ENCODE measurements at regions not wholly inside any gene's neighbourhood (a gene's known extent, or its start where the extent isn't known, plus 50 kb on each side); places are given as distances from the start of the nearest gene placed in this dataset.
A peak's percentile ranks its signal among the peaks of the same experiment; 100 is the strongest.
"Not testable (repeated sequence)": the region's sequence is repeated elsewhere in the genome, so short reads cannot be mapped to it uniquely, and the experiment has no call there.

GRCh38 chr4:151559595-151559994 lies 150.6 kb downstream of the FHIP1A start:
- DNase-seq (ENCODE audit: low read depth): no peak

GRCh38 chr4:151561551-151562256 lies 152.7 kb downstream of the FHIP1A start:
- peak; percentile 52 for DNase-seq (ENCODE audit: low read depth)

GRCh38 chr4:151563194-151563593 lies 154.2 kb downstream of the FHIP1A start:
- peak; percentile 72 for DNase-seq (ENCODE audit: low read depth)

GRCh38 chr4:151564321-151564720 lies 155.3 kb downstream of the FHIP1A start:
- DNase-seq (ENCODE audit: low read depth): no peak

- no peak for DNase-seq (ENCODE audit: low read depth)
These were observed 156.6 kb downstream of the FHIP1A start for GRCh38 chr4:151565583-151565982.

- no peak for DNase-seq (ENCODE audit: low read depth)
These were observed 157.1 kb downstream of the FHIP1A start for GRCh38 chr4:151566053-151566452.

- DNase-seq (ENCODE audit: low read depth): no peak
These were observed 158.1 kb downstream of the FHIP1A start for GRCh38 chr4:151567056-151567455.

- DNase-seq (ENCODE audit: low read depth): no peak
These were observed 160.0 kb downstream of the FHIP1A start for GRCh38 chr4:151568966-151569365.

- no peak for DNase-seq (ENCODE audit: low read depth)
These were observed 160.7 kb downstream of the FHIP1A start for GRCh38 chr4:151569650-151570049.

- no peak for DNase-seq (ENCODE audit: low read depth)
These were observed 164.5 kb downstream of the FHIP1A start for GRCh38 chr4:151573474-151573873.

GRCh38 chr4:151573945-151574344 lies 165.0 kb downstream of the FHIP1A start:
- no peak for DNase-seq (ENCODE audit: low read depth)

GRCh38 chr4:151574968-151575367 lies 166.0 kb downstream of the FHIP1A start:
- no peak for DNase-seq (ENCODE audit: low read depth)

GRCh38 chr4:151575646-151576045 lies 166.7 kb downstream of the FHIP1A start:
- DNase-seq (ENCODE audit: low read depth): no peak

- DNase-seq (ENCODE audit: low read depth): no peak
These were observed 167.7 kb downstream of the FHIP1A start for GRCh38 chr4:151576627-151577026.

- DNase-seq (ENCODE audit: low read depth): no peak
These were observed 172.6 kb downstream of the FHIP1A start for GRCh38 chr4:151581570-151581969.

- no peak for DNase-seq (ENCODE audit: low read depth)
These were observed 173.1 kb downstream of the FHIP1A start for GRCh38 chr4:151582098-151582497.

- no peak for DNase-seq (ENCODE audit: low read depth)
These were observed 174.4 kb downstream of the FHIP1A start for GRCh38 chr4:151583157-151583914.

GRCh38 chr4:151584101-151584500 lies 175.1 kb downstream of the FHIP1A start:
- no peak for DNase-seq (ENCODE audit: low read depth)

GRCh38 chr4:151595629-151596028 lies 165.2 kb downstream of the GATB start:
- DNase-seq (ENCODE audit: low read depth): not testable (repeated sequence)

GRCh38 chr4:151597691-151598090 lies 163.1 kb downstream of the GATB start:
- not testable (repeated sequence) for DNase-seq (ENCODE audit: low read depth)

- no peak for DNase-seq (ENCODE audit: low read depth)
These were observed 160.9 kb downstream of the GATB start for GRCh38 chr4:151599863-151600262.

- DNase-seq (ENCODE audit: low read depth): peak; percentile 23
These were observed 160.4 kb downstream of the GATB start for GRCh38 chr4:151600432-151600831.

GRCh38 chr4:151603377-151603776 lies 157.4 kb downstream of the GATB start:
- no peak for DNase-seq (ENCODE audit: low read depth)
